WERI-Rb-1 (cell line): ENCODE measurements at regions not wholly inside any gene's neighbourhood (a gene's known extent, or its start where the extent isn't known, plus 50 kb on each side); places are given as distances from the start of the nearest gene placed in this dataset.

ENCODE experiments used
- DNase-seq: peaks from one replicate; pipeline ENCODE4 v3.0.0-alpha.2; 2020
- H3K27ac ChIP-seq: fragments of 250-450 bp; sonication (Bioruptor Pico); 2 replicates; pipeline ENCODE4 v1.5.1; 2020; ENCODE audit warnings: mild to moderate bottlenecking, moderate library complexity
- H3K27me3 ChIP-seq: fragments of 250-450 bp; sonication (Bioruptor Pico); 2 replicates; pipeline ENCODE4 v1.5.1; 2021; ENCODE audit warnings: mild to moderate bottlenecking, low read depth, moderate library complexity; ENCODE audit not compliant: insufficient read depth, severe bottlenecking
- H3K36me3 ChIP-seq: fragments of 250-450 bp; sonication (Bioruptor Pico); 2 replicates; pipeline ENCODE4 v1.5.1; 2020; ENCODE audit warnings: mild to moderate bottlenecking, moderate library complexity
- H3K4me3 ChIP-seq: 2 replicates; pipeline ENCODE4 v1.5.1; 2011; ENCODE audit warnings: low read depth, mild to moderate bottlenecking, control low read depth, low read length
- H3K9me3 ChIP-seq: fragments of 250-450 bp; sonication (Bioruptor Pico); 2 replicates; pipeline ENCODE4 v1.5.1; 2021; ENCODE audit warnings: mild to moderate bottlenecking, moderate library complexity; ENCODE audit not compliant: severe bottlenecking
- TF ChIP-seq, protein P1 (sequence below): IDR thresholded peaks from 2 replicates; pipeline ENCODE4 v1.5.1; 2011; ENCODE audit warnings: low read depth, mild to moderate bottlenecking, control low read depth, inconsistent platforms, low read length

- H3K27ac ChIP-seq = no peak overlapping the region
- no peaks in the 10 kb centered on the region for H3K36me3 ChIP-seq
- TF ChIP-seq, protein P1, sequence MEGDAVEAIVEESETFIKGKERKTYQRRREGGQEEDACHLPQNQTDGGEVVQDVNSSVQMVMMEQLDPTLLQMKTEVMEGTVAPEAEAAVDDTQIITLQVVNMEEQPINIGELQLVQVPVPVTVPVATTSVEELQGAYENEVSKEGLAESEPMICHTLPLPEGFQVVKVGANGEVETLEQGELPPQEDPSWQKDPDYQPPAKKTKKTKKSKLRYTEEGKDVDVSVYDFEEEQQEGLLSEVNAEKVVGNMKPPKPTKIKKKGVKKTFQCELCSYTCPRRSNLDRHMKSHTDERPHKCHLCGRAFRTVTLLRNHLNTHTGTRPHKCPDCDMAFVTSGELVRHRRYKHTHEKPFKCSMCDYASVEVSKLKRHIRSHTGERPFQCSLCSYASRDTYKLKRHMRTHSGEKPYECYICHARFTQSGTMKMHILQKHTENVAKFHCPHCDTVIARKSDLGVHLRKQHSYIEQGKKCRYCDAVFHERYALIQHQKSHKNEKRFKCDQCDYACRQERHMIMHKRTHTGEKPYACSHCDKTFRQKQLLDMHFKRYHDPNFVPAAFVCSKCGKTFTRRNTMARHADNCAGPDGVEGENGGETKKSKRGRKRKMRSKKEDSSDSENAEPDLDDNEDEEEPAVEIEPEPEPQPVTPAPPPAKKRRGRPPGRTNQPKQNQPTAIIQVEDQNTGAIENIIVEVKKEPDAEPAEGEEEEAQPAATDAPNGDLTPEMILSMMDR = no peak
- H3K4me3 ChIP-seq = no peak overlapping the region
- no peaks in the 10 kb centered on the region for H3K27me3 ChIP-seq
- H3K9me3 ChIP-seq = no peaks in the 10 kb centered on the region
- no peak for DNase-seq
Observed at GRCh38 chr2:83915381-83915780, 543.7 kb downstream of the SUCLG1 start.

DNA sequence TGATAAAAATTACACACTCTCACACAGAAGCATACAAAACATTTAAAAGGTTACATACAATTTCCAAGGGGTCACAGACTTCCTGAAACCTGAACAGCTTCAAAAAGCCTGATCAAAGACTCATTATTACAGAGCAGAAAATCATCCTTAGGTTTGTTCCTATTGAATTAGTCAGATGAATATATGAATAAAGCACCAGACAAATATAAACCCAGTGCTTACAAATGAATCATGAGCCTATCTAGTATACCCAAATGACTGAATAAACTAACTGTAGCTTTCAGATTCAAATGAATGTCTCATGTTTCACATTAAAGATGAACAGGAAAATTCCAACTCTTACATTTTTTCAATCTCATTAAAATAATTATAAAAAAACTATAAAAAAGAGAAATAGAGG is 550.3 kb downstream of the SUCLG1 start:
- Histone ChIP-seq H3K27ac (no peak overlapping the region), H3K27me3 (no peaks in the 10 kb centered on the region), H3K36me3 (no peaks in the 10 kb centered on the region), H3K9me3 (no peaks in the 10 kb centered on the region), H3K4me3 (no peak overlapping the region)
- no peak for DNase-seq
- TF ChIP-seq, protein P1 = no peak

- H3K36me3 ChIP-seq = no peaks in the 10 kb centered on the region
- H3K9me3 ChIP-seq = no peaks in the 10 kb centered on the region
- no peak for DNase-seq
- H3K27me3 ChIP-seq = no peaks in the 10 kb centered on the region
- no peak overlapping the region for H3K4me3 ChIP-seq
- TF ChIP-seq, protein P1 = no peak
- H3K27ac ChIP-seq = no peak overlapping the region
Observed at GRCh38 chr2:83901317-83901716, 557.8 kb downstream of the SUCLG1 start.

DNA sequence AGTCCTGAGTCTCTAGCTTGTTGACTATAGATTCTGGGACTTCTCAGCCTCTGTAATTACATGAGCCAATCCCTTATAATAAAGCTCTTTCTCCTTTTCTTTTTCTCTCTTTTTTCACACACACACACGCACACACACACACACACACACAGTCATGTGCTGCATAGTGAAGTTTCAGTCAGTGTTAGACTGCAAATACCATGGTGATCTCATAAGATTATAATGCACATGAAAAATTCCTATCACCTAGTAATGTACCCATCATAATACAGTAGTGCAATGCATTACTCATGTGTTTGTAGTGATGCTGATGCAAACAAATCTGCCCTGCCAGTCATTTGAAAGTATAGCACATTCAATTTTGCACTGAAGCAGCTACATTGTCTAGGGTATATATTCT is 558.2 kb downstream of the SUCLG1 start:
- Histone ChIP-seq H3K27ac (no peak overlapping the region), H3K9me3 (no peaks in the 10 kb centered on the region), H3K36me3 (no peaks in the 10 kb centered on the region), H3K27me3 (no peaks in the 10 kb centered on the region), H3K4me3 (no peak overlapping the region)
- DNase-seq = no peak
- TF ChIP-seq, protein P1 = no peak

- Histone ChIP-seq H3K9me3 (no peaks in the 10 kb centered on the region), H3K4me3 (no peak overlapping the region), H3K27me3 (no peaks in the 10 kb centered on the region), H3K36me3 (no peaks in the 10 kb centered on the region), H3K27ac (no peak overlapping the region)
- no peak for DNase-seq
- TF ChIP-seq, protein P1 = no peak
Observed at GRCh38 chr2:83899271-83899670, 559.8 kb downstream of the SUCLG1 start.

DNA sequence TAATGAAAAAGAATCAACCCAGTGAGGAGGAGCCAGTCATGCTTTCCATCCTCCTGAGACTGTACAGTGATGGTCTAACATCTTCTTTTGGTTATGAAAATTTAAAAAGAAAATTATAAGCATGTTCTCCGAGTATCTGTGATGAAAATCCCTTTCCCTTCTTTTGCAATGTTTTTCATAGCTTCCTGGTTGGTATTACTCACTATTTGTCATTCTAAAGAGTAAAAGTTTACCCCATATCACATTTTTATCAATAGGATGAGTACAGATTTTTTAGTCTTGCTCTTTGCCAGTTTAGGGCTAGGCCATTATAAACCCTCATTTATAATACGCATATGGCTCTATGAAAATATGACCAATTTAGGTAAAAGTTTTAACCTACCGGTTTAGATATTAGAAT is 564.1 kb downstream of the SUCLG1 start:
- Histone ChIP-seq H3K4me3 (no peak overlapping the region), H3K9me3 (no peaks in the 10 kb centered on the region), H3K36me3 (no peaks in the 10 kb centered on the region), H3K27me3 (no peaks in the 10 kb centered on the region), H3K27ac (no peak overlapping the region)
- TF ChIP-seq, protein P1 = no peak
- no peak for DNase-seq
